ENCODE measurements at regions not wholly inside any gene's neighbourhood (a gene's known extent, or its start where the extent isn't known, plus 50 kb on each side); places are given as distances from the start of the nearest gene placed in this dataset.

- no peaks in the 10 kb centered on the region for H3K4me1 ChIP-seq (ENCODE audit: control insufficient read depth, low read length)
- H3K9me3 ChIP-seq (ENCODE audit: control insufficient read depth, insufficient read depth, low read length): no peaks in the 10 kb centered on the region
- no peak for TF ChIP-seq CTCF (IDR thresholded peaks at IDR 0.05; ENCODE audit: low read depth, low read length, poor library complexity, severe bottlenecking)
- no peak for TF ChIP-seq EZH2phosphoT487 (IDR thresholded peaks at IDR 0.05; ENCODE audit: borderline replicate concordance, low read length)
- H3K9me2 ChIP-seq (replicated peaks; ENCODE audit: control insufficient read depth, low read length): no peaks in the 10 kb centered on the region
- no peaks in the 10 kb centered on the region for H3F3A ChIP-seq (ENCODE audit: control insufficient read depth, insufficient read depth)
- H3K36me3 ChIP-seq (ENCODE audit: control insufficient read depth, low read length): no peaks in the 10 kb centered on the region
- H3K27ac ChIP-seq (ENCODE audit: low read depth, low read length): no peak overlapping the region
- H4K20me1 ChIP-seq (ENCODE audit: control insufficient read depth, insufficient read depth, low read depth, low read length): no peaks in the 10 kb centered on the region
- H3K79me2 ChIP-seq (ENCODE audit: control insufficient read depth, low read length): no peaks in the 10 kb centered on the region
- no peak overlapping the region for H3K4me2 ChIP-seq (ENCODE audit: low read length)
- H3K4me3 ChIP-seq (ENCODE audit: low read length): no peak overlapping the region
- peaks cover 17% of the 10 kb centered on the region for H3K27me3 ChIP-seq (ENCODE audit: control insufficient read depth, low read length)
Observed at GRCh38 chr5:73228052-73228451, 55.1 kb downstream of the TMEM174 start.
